Liver (tissue), 3 donors: ENCODE measurements at regions not wholly inside any gene's neighbourhood (a gene's known extent, or its start where the extent isn't known, plus 50 kb on each side); places are given as distances from the start of the nearest gene placed in this dataset.

ENCODE experiments used
- FOXA1 ChIP-seq: IDR thresholded peaks from 2 replicates; pipeline ENCODE4 v1.6.1; 2016; ENCODE audit warnings: antibody characterized with exemption
- GABPA ChIP-seq, 2 donors: IDR thresholded peaks in 1 of 2; conservative IDR thresholded peaks in 1 of 2; 2 replicates each; pipeline ENCODE4 v1.6.1; 2016; ENCODE audit warnings: antibody characterized with exemption in 2 of 2, mild to moderate bottlenecking in 1 of 2, moderate library complexity in 1 of 2
- JUND ChIP-seq, 2 donors: IDR thresholded peaks; 2 replicates each; pipeline ENCODE4 v1.6.1; 2016; ENCODE audit warnings: antibody characterized with exemption in 2 of 2
- RAD21 ChIP-seq, 2 donors: IDR thresholded peaks; 2 replicates each; pipeline ENCODE4 v1.6.1; 2016; ENCODE audit warnings: antibody characterized with exemption in 2 of 2, mild to moderate bottlenecking in 2 of 2
- RXRA ChIP-seq, 2 donors: IDR thresholded peaks; 2 replicates each; pipeline ENCODE4 v1.6.1; 2017 to 2018; ENCODE audit warnings: antibody characterized with exemption in 2 of 2, mild to moderate bottlenecking in 1 of 2
- SP1 ChIP-seq: IDR thresholded peaks from 2 replicates; pipeline ENCODE4 v1.6.1; 2018; ENCODE audit warnings: antibody characterized with exemption, mild to moderate bottlenecking
- TAF1 ChIP-seq: conservative IDR thresholded peaks from 2 replicates; pipeline ENCODE4 v1.6.1; 2016; ENCODE audit warnings: antibody characterized with exemption, mild to moderate bottlenecking
- TF ChIP-seq, protein P1 (sequence below): fragments of 150-350 bp; IDR thresholded peaks from 2 replicates; pipeline ENCODE4 v1.5.1; 2017; ENCODE audit warnings: improper control_type of control experiment, low read depth, low read length; ENCODE audit not compliant: missing input control
- TF ChIP-seq, protein P2 (sequence below): IDR thresholded peaks from 2 replicates; pipeline ENCODE4 v1.6.1; 2016; ENCODE audit warnings: antibody characterized with exemption
- TF ChIP-seq, protein P3 (sequence below): IDR thresholded peaks from 2 replicates; pipeline ENCODE4 v1.6.1; 2016; ENCODE audit warnings: antibody characterized with exemption
- donor health status: healthy.
- donor health status: healthy.

DNA sequence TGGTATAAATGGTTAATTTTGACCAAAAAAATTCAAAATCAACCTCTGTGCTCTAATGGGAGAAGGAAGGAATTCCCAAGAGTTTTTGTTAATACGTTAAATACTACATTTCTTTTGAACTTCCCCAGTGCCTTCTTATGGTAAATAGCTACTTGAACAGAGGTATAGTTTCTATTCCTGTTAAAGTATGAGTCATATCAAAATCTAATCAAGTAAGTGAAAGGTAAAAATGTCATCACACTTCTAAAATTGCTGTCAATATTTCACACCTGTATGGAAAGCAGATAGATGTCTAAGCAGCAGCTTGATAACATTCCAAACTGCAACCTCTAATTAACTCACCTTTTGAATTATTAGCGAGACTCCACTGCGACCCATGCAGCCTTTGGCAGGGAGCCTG lies 214.1 kb upstream of the MEF2C start:
- TF ChIP-seq, protein P1, sequence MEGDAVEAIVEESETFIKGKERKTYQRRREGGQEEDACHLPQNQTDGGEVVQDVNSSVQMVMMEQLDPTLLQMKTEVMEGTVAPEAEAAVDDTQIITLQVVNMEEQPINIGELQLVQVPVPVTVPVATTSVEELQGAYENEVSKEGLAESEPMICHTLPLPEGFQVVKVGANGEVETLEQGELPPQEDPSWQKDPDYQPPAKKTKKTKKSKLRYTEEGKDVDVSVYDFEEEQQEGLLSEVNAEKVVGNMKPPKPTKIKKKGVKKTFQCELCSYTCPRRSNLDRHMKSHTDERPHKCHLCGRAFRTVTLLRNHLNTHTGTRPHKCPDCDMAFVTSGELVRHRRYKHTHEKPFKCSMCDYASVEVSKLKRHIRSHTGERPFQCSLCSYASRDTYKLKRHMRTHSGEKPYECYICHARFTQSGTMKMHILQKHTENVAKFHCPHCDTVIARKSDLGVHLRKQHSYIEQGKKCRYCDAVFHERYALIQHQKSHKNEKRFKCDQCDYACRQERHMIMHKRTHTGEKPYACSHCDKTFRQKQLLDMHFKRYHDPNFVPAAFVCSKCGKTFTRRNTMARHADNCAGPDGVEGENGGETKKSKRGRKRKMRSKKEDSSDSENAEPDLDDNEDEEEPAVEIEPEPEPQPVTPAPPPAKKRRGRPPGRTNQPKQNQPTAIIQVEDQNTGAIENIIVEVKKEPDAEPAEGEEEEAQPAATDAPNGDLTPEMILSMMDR, result no peak
- TF ChIP-seq, protein P2, sequence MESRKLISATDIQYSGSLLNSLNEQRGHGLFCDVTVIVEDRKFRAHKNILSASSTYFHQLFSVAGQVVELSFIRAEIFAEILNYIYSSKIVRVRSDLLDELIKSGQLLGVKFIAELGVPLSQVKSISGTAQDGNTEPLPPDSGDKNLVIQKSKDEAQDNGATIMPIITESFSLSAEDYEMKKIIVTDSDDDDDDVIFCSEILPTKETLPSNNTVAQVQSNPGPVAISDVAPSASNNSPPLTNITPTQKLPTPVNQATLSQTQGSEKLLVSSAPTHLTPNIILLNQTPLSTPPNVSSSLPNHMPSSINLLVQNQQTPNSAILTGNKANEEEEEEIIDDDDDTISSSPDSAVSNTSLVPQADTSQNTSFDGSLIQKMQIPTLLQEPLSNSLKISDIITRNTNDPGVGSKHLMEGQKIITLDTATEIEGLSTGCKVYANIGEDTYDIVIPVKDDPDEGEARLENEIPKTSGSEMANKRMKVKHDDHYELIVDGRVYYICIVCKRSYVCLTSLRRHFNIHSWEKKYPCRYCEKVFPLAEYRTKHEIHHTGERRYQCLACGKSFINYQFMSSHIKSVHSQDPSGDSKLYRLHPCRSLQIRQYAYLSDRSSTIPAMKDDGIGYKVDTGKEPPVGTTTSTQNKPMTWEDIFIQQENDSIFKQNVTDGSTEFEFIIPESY, result no peak
- TF ChIP-seq JUND (IDR thresholded peaks at IDR 0.05) (no peak), RXRA (IDR thresholded peaks at IDR 0.05) (no peak), TAF1 (no peak), FOXA1 (no peak), RAD21 (IDR thresholded peaks at IDR 0.05) (no peak), SP1 (no peak), GABPA (IDR thresholded peaks at IDR 0.05 in 1 of 2, conservative IDR thresholded peaks at IDR 0.05 in 1 of 2) (no peak)
- TF ChIP-seq, protein P3, sequence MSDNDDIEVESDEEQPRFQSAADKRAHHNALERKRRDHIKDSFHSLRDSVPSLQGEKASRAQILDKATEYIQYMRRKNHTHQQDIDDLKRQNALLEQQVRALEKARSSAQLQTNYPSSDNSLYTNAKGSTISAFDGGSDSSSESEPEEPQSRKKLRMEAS, result no peak
